CD4-positive, alpha-beta T cell treated with Interferon alpha-2 for 1 hour (primary cell): ENCODE measurements at regions not wholly inside any gene's neighbourhood (a gene's known extent, or its start where the extent isn't known, plus 50 kb on each side); places are given as distances from the start of the nearest gene placed in this dataset.

Experiments
- DNase-seq, 2 donors: peaks; one replicate each; pipeline ENCODE4 v3.0.0-alpha.2; 2020 to 2022

DNA sequence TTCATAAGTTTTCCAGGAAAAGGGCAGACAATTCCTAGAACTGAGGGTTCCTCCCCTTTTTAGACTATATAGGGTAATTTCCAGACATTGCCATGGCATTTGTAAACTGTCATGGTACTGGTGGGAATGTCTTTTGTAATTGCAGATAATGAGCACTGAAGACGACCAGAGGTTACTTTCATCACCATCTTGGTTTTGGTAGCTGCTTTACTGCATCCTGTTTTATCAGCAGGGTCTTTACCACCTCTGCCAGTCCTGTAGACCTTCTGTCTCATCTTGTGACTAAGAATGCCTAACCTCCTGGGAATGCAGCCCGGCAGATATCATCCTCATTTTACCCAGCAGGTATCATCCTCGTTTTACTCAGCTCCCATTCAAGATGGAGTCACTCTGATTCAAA lies 583.9 kb upstream of the KLHL29 start:
- DNase-seq: no peak

DNA sequence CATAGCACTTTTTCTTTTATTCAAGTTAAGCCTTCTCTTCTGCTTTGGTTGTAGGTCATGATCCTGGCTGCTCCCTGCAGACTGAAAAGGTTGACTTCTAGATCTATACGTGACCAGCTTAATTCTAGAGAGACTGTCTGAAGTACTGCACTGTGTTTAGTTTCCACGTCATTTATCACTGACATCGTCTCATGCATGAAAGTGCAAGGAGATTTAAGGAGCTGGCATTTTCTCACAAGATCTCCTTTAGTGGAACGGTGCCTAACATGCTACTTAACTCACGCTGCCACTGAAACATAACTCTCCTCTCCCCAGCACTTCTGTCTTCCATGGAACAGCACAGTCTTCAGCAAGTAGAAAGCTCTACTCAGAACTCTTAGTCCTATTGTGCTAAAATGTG lies 583.0 kb upstream of the KLHL29 start:
- DNase-seq: no peak

DNA sequence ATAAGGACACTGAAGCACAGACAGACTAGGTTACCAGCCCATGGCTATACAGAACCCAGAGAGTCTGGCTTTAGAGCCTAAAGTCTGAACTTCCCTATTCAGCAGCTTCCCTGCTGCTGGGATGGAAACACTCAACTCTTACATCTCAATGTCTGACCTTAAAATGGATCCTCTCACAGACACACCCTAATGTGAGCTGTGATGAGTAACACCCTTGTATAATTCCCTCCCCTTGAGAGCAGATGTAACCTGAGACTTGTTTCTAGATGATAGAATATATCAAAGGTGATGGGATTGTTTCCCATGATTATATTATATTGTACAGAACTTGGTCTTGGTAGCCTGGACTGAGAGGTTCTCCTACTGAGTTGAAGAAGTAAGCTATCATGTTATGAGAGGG lies 577.1 kb upstream of the KLHL29 start:
- no peak for DNase-seq

DNA sequence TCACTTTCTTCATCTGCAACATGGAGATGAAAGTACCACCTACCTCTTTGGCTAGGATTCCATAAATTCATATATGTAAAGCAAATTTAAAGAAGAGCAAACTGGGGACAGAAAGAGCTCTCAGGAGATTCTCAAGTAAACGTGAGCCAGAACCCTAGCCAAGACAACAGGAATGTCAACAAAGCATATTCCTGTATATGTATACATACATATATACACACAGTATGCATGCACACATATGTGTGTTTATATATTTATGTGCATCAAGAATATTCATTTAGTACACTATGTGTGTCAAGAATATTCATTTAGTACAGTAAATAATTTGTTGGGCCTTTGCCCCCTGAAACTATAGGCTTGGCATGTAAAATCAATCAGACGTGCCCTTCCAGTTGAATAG lies 574.4 kb upstream of the KLHL29 start:
- no peak for DNase-seq

DNA sequence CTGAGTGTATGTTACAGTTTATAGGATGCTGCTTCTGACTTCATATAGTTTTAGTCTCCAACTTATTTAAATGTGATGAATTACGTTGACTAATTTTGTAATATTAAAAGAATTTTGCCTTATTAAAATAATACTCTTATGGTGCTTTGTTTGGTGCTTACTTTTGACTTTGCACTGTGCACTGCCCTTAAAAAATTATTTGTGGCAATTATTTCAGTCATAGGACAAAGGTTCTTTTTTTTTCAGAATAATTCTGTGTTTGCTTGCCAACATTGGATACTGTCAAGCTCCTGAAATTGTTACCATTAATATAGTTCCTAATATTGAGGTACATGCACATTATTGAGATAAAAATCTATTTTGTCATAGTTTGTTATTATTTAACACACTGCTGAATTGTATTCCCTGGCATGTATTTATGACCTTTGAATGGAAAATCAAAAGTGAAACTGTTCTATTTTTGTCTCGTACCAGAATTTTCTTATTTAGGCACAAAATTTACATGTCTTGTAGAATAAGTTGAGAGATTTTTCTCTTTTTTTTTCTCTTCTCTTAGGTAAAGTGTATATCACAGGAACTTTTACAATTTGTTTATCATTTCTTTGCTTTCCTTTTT lies 572.8 kb upstream of the KLHL29 start:
- DNase-seq: no peak

DNA sequence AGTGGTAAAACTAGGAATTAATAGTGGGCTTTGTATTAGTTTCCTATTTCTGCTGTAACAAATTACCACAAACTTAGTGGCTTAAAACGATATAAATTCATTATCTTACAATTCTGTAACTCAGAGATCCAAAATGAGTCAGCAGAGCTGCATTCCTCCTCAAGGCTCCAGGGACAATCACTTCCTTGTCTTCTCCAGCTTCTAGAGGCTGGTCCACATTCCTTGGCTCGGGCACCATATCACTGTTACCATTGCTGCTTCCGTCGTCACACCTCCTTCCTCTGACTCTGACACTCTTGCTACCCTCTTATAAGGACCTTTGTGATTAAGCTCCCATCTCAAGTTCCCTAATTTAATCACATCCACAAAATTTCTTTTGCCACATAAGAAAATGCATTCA lies 567.8 kb upstream of the KLHL29 start:
- no peak for DNase-seq

DNA sequence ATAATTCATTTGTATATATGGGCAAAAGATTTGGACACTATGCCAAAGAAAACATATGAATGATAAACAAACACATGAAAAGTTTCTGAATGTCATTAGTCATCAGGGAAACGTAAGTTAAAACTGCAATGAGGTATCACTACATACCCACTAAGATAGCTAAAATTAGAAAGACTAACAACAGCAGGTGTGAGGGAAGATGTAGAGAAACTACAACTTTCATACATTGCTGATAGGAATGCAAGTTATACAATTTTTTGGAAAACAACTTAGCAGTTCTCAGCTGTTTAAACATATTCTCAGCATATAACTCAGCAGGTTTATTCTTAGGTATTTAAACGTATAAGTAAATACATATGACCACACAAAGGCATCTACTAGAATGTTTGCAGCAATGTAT lies 563.5 kb upstream of the KLHL29 start:
- no peak for DNase-seq

DNA sequence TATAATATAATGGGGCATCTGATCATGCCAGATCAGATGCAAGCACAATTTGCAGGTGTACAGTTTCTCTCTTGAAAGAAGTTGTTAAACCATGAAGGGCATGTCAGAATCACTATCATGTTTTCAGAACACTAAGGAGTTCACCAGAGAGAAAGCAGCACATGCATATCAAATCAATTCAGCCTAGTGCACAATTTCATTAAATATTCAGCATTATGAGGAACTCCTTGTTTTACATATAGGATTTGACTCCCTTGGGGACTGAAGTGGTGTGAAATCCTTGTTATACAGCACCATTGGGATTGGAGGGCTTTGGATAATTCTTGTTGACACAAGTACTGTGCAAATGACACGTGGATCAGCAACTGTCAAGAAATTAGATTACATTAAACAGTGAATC lies 562.1 kb upstream of the KLHL29 start:
- DNase-seq: no peak

DNA sequence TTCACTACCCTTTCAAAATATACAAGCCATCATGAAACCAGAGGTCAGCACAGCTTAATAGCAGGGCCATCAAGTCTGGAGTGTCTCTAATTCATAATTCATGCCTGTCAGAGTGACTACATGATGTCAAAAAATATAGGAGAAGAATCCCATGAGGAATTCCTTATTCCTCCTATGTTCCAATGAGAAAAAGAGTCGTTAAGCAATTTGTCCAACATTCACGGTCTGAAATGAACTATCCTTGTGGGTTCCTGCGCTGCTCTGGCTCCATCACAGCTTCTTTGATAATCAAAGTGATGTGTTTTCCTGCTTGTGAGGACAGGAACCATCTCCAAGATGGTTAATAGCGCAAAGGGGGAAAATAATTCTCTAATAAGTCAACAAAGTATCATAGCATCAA lies 560.4 kb upstream of the KLHL29 start:
- no peak for DNase-seq

DNA sequence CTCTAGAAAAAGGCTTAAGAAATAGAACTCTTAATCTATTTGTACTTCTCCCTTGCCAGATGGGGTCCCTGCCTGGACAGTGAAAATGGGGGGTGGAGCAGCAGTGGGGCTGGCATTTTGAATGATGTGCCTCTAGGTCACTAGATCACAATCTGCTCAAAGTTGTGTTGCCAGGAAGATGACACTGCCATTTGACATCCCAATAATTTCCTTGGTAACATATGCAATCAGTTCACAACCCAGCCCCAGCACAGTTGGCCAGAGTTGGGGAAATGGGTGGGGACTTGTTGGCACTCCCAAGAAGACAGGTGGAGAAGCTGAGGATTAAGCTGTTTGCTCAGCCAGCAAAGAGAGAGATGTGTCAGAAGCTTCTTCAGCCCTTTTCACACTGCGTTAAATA lies 558.3 kb upstream of the KLHL29 start:
- no peak for DNase-seq

DNA sequence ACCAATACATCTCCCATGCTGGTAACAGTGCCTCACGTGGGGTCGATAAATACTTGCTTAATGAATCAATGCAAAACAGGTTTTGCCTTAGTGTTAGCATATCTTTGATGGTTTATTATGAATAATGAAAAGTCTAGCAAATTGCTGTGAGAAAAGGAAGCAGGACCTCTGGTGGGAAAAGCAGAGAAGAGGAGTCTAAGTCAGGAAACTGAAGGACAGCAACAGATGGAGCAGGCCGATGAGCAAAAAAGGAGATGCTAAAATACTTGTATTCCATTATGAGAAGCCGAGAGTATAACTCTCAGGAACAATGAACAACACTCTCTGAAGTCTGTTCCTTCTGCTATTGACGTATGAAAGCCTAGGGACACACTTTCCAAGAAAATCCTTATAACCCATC lies 555.2 kb upstream of the KLHL29 start:
- no peak for DNase-seq

DNA sequence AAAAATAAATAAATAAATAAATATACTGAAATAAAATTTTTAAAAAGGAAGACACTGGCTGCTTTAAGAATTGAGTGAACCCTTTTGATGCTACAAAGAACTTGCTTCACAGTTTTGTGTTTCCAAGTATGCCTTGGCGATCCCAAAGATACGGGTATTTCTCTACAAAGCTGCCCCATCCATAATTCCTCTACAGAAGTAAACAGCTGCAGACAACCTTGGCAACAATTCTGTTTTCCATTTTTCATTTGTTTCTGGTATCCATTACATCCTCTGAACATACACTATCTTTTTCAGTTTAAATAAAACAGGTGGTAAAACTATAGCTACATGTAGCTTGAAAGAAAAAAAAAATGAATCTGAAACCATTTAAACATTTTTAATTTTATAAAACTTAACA lies 552.8 kb upstream of the KLHL29 start:
- no peak for DNase-seq

DNA sequence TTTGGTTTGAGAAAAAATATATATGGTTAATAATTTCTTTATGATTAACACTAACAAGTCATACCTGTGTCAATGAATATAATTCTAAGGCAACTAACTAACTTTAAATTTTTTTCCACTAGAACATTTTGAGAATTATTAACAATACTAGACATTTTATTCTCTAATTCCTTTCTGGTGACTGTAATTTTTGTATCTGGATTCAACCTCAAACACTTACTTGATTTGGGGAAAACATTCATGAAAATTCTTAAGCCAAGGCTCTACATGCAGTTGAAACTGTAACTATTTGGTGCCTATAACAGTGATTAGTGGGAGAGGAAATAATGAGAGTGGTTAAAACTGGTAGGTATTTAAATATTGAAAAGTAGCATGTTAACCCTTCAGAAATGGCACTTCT lies 546.5 kb upstream of the KLHL29 start:
- no peak for DNase-seq

DNA sequence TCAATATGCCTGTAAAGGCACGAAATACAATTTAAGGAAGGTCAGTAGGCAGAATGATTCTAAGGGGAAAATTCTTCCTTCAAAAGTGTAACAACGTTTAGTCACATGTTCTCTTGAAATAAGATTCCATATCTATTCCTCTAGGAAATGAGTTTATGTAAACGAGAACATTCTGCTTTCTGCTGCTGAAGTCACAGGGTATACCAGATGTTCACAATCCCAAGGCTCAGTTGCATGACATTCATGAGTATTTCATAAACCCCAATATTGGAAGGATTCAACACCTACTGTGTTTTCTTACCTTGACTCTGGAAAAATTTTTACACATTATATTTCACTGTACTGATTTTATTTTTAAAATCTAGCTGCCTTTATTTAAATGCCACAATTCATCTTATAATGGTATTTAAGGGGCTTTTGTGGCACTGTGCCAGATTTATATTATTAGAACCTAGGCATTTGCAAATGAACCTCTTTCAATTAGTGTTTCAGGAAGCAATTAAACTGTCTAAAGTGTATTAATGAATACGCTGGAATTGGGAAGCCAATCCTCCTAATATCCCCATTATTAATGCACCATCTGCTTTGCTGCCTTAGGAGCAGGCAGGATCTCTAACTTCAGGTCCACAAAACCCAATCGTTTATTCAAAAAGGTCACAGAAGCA lies 542.6 kb upstream of the KLHL29 start:
- no peak for DNase-seq

DNA sequence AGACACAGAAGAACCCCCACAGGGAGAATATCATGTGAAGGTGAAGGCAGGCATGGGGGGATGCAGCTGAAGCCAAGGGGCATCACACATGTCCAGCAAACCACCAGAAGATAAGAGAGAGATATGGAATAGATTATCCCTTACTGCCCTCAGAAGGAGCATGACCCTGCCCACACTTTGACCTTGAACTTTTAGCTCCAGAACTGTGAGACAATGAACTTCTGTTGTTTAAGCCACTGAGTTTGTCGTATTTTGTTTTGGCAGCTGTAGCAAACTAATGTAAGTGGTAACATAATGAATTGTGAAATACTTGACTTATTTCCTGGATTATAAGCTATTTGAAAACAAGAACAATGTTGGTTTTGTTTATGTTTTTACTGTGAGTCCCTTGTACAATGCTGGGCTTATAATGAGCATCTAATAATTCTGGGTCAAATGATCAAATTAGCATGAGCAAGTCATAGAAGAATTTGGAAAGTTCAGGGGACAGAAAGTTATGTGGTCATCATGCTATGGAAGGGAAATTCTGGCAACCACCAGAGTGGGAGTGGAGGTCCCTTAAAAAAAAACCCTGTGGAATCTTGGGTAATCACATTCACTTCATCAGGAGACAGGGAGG lies 541.0 kb upstream of the KLHL29 start:
- no peak for DNase-seq

DNA sequence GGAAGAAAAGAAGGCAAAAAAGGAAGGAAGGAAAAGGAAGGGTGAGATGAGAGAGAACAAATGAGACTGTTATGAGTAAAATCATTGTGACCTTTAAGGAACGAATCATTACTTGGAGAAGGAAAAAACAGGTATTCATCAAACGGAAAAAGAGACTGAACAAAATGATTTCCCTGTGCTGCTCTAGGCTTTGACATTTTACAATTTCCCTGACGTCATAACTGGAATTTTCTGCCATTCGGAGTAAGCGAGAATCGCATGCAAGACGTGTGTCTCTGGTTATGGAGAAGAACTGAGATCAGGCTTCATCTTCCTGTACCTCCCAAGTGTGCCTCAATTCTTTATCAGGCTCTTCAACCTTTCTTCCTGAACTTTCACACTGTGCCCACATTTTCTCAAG lies 534.7 kb upstream of the KLHL29 start:
- no peak for DNase-seq

DNA sequence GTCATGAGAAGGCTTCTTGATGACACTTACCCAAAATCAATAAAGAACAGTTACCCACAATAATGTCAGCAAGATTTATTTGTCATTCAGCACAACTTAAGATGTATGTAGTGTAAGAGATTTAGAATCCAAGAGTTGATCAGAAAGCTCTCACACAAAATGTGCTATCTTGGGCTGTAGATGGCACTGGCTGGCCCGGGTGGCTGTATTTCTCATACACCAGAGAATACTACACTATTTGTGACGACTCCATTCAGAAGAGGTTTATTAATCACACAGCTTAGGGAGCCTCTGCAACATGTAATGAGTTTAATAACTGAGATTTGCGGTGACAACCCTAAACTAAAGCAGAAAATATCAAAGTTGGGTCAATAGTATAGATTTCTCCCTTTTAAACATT lies 530.4 kb upstream of the KLHL29 start:
- no peak for DNase-seq

DNA sequence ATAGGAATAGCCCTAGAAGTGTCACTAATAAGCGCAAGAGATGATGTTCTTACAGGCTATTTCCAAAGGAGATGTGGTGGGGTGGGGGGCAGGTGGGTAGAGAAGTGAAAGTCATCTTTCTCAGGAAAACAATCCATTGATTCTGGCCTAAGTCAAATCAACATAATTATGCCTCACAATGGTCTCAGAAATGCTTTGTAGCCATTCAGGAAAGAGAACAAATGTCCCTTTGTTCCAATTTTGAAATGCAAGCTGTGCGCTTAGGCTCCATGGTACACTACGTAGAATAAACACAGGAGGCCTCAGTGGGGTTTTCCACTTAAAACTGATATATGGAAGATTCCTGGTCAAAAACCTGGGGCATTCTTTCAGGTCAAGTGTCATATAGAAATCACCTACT lies 529.9 kb upstream of the KLHL29 start:
- DNase-seq: no peak

DNA sequence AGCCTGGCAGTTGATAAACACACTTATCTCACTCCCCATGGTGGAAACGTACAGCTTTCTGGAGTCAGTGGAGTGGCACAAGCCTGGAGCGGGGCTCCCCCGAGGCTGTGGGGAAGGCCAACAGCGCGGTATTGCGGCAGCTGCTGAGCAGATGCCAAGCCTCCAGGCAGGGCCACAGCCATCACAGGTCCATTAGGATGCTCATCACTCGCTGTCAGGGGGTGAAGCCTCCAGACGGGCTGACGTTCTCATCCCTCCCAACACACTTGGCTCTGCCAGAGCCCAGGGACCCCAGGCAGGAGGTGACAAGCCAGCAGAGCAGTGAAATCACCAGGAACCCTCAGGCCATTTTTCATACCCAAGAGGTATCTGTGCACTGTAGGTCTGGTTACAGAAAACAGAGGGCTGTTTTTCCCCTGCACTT lies 529.2 kb upstream of the KLHL29 start:
- DNase-seq: no peak

DNA sequence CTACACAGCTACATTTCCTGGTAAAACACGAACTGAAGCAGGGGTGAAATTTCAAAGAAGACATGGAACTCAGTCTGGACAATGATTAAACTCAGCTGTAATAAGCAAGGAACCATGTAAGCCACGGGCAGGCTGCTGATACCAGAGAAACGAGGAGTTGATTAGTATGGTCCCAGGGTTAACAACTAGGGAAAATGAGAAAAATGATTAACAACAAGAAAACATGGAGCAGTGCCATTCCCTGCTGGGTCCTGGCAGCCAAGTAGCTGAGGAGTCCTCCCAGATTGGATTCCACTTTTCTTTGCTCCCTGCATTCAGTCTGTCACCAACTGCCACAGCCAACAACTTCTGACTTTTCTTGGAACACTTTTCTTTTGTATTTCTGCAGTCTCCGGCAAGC lies 517.0 kb upstream of the KLHL29 start:
- DNase-seq: no peak

DNA sequence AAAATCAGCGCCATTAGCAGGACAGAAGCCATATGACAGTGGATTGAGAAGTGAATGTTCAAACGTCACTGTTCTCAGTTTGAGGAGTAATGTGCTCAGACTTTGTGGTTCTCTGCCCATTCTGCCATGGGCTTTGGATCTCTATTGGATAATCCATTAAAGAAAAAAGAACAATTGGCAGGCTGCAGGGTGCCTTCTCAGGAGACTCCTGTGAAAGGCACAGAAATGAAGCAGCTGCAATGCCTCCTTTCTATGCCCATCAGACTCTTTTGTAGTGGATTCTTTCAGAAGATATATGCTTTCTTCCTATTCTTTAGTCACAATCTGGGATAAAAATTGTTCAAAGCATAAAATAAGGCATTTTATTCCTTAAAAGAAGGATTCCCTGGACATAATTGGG lies 506.9 kb upstream of the KLHL29 start:
- no peak for DNase-seq

DNA sequence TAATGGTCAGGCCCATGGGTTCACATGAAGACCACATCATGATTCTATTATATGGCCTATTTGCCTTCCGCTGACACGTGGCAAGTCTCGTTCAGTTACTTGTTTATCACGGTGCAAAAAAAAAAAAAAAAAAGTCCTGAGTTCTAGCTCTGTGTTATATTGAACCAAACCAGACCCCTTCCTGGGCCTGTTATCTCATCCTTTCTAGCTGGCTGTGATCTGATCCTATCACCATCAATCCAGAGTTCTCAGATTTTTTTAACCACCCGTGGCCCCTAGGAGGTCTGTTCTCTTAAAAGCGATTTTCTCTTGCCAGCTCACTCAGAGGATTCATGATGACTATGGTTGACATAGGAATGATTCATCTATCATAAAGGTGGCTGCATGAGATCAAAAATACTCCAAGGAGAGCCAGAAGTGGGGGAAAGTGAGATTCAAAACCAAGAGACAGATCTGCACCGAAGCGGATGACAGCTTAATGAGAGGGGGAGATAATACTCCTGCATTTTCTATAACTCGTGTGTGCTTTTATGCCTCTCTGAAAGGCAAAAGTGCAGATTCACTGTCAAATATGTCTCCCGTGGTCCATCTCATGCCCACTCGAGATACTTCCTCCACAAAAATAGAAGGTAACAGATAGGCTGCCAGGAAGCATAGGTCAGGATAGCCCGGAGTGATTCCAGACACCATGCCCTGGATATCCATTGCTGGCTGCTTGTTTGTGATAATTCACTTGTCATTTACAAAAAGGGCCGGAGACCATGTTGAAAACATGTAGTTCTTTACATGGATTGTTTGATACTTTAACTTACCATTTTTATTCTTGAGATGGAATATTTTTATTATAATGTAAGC lies 505.7 kb upstream of the KLHL29 start:
- DNase-seq: no peak

DNA sequence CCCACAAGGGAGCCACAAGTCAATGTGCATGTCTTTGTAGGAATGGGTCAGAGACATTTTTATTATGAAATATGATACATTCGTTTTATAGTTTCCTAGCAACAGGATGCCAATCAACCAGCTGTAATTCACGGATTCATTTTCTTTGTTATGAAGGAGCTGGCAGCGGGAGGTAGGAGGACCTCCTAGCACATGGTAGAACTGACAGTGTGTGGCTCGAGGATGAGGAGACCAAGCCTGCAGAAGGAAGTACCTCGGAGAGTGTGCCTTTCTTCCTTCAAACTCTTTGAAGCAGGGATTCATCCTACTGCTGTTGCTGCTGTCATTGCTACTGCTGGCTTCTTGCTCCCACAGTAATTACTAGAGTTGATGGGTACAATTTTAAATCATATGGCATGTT lies 504.8 kb upstream of the KLHL29 start:
- DNase-seq: no peak

DNA sequence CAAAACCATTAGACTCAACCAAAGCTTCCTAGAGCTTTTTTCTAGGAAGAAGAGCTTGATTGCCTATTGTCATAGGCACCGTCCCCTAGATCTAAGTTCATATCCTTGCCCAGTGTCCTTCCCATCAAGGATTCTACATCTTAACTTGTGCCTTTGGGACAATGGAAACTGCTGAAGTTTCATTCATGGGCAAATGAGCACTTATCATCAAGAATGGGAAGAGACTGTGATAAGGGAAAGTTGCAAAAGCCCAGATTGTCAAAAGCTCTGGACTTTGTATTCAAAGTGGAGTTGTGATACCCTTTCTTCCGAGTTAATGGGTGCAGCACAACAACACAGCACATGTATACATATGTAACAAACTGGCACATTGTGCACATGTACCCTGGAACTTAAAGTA lies 503.0 kb upstream of the KLHL29 start:
- no peak for DNase-seq
